ENCODE measurements at regions not wholly inside any gene's neighbourhood (a gene's known extent, or its start where the extent isn't known, plus 50 kb on each side); places are given as distances from the start of the nearest gene placed in this dataset.

DNA sequence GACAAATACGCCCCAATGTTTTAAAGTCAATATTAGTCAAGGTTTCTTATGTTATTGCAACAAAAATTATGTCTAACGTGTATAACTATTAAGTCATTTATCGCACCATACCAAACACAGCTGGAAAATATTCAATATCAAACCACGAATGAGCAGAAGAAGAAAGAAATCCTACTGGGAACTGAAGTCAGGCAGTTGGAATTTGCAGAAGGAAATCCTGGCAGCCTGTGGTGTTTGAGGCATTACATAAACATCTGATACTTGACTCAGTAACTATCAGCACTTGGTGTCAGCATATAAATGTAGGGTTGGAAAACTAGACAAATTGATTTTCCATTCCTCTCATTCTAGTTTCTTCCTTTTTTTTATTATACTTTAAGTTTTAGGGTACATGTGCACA lies 83.4 kb upstream of the NUPR2 start:
- no peak for TF ChIP-seq POLR2A (IDR thresholded peaks at IDR 0.05)
- TF ChIP-seq, protein P1, sequence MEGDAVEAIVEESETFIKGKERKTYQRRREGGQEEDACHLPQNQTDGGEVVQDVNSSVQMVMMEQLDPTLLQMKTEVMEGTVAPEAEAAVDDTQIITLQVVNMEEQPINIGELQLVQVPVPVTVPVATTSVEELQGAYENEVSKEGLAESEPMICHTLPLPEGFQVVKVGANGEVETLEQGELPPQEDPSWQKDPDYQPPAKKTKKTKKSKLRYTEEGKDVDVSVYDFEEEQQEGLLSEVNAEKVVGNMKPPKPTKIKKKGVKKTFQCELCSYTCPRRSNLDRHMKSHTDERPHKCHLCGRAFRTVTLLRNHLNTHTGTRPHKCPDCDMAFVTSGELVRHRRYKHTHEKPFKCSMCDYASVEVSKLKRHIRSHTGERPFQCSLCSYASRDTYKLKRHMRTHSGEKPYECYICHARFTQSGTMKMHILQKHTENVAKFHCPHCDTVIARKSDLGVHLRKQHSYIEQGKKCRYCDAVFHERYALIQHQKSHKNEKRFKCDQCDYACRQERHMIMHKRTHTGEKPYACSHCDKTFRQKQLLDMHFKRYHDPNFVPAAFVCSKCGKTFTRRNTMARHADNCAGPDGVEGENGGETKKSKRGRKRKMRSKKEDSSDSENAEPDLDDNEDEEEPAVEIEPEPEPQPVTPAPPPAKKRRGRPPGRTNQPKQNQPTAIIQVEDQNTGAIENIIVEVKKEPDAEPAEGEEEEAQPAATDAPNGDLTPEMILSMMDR (IDR thresholded peaks at IDR 0.05), result no peak

Data from tibial nerve (tissue), 3 donors.